ENCODE measurements at regions not wholly inside any gene's neighbourhood (a gene's known extent, or its start where the extent isn't known, plus 50 kb on each side); places are given as distances from the start of the nearest gene placed in this dataset.
A peak's percentile ranks its signal among the peaks of the same experiment; 100 is the strongest.

- DNase-seq (ENCODE audit: low spot score) = peak; percentile 59
These were observed 1290.9 kb downstream of the BRD1 start for GRCh38 chr22:48536541-48537342.

GRCh38 chr22:48535868-48536540 lies 1291.7 kb downstream of the BRD1 start:
- DNase-seq (ENCODE audit: low spot score) = no peak

DNA sequence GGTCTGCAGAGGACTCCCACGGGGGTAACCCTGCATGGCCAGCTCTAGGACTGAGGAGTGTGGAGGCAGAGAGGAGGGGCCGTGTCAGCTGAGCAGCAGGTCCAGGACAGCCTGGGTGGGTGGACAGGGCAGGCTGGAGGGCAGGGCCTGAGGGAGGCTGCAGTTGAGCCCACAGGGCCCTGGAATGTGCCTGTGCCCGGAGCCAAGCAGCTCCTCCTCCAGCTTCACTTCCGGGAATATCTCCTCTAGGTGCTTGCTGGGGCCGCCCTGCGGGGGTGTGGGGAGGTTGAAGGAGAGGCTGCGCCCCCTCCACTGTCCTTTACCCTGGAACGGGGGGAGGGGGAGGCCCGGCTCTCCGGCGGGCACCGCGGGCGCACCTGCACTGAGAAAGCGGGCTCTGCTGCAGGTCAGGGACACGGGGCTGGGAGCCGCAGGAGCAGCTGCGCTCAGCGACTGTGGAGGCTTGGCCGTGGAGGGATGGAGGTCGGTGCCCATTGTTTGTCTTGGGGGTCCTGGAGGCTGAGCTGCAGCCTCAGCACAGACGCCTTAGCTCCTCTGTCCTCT lies 1293.2 kb downstream of the BRD1 start:
- DNase-seq (ENCODE audit: low spot score) = no peak

GRCh38 chr22:48532986-48533385 lies 1294.7 kb downstream of the BRD1 start:
- DNase-seq (ENCODE audit: low spot score) = no peak

DNA sequence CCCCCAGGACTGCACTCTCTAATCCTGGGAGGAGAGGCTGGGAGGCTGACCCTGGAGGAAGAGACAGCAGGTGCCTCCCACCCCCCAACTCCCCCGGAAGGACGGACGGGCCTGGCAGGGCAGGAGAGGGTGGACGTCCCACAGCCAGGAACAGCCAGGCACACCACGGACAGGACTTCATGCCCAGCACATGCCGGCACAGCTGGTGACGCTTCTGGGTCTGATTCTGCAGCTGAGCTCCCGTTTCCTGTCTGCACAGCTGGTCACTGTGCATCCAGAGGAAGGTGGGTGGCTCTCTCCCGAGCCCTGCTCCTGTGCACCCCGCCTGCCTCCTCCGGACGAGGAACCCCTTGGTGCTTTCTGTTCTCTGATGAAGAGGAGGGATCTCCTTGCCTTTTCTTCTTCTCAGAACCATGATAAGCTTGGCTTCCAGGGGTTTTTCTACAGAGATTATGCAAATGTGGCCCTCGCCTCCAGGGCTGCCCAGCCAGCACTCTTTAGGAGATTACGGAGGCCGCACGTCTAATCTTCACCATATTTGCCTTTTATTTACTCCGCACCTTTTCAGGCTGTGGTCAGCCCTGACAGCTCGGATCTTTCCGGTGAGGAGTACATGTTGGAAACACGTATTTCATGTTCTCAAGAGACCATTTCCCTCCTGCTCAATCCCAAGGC lies 1295.8 kb downstream of the BRD1 start:
- DNase-seq (ENCODE audit: low spot score) = no peak

- DNase-seq (ENCODE audit: low spot score) = no peak
These were observed 1296.6 kb downstream of the BRD1 start for GRCh38 chr22:48531108-48531507.

DNA sequence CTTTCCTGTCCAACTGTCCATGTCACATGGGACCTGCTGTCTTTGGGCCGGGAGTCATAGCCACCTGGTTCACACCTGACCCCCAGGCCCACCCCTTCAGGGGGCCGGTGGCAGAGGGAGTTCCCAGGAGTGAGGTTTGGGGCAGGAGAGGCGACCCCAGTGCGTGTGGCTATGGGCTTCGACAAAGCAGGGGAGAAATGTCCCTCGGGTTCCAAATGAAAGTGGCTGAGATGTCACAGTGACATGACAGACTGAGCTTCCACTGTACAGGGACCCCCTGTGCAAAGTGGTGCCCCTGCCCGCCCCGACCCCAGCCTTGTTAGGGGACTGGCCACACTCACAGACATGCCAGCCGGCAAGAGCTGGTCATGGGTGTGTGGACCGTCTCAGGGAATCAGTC lies 1297.0 kb downstream of the BRD1 start:
- DNase-seq (ENCODE audit: low spot score) = no peak

- DNase-seq (ENCODE audit: low spot score) = no peak
These were observed 1299.3 kb downstream of the BRD1 start for GRCh38 chr22:48528221-48528915.

- DNase-seq (ENCODE audit: low spot score) = no peak
These were observed 1303.9 kb downstream of the BRD1 start for GRCh38 chr22:48523761-48524160.

DNA sequence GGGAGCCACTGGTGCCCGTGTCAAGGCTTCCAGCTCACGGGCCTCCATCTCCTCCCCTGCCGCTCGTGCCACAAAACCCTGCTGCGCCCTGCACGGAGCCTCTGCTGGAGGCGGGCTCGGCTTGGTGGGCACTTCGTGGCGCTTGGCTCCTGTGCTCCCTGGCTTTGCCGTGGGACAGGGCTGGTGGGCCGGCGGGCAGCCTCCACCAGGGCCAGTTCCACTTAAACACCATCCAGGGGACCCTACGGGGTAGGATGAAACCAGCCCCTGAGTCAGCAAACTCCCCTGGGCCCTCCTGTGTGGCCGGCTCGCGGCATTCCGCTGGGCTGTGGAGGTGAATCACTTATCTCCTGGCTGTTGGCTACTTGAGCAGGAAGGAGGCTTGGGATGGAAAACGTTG lies 1304.6 kb downstream of the BRD1 start:
- DNase-seq (ENCODE audit: low spot score) = no peak

- DNase-seq (ENCODE audit: low spot score) = no peak
These were observed 1305.4 kb downstream of the BRD1 start for GRCh38 chr22:48522271-48522670.

DNA sequence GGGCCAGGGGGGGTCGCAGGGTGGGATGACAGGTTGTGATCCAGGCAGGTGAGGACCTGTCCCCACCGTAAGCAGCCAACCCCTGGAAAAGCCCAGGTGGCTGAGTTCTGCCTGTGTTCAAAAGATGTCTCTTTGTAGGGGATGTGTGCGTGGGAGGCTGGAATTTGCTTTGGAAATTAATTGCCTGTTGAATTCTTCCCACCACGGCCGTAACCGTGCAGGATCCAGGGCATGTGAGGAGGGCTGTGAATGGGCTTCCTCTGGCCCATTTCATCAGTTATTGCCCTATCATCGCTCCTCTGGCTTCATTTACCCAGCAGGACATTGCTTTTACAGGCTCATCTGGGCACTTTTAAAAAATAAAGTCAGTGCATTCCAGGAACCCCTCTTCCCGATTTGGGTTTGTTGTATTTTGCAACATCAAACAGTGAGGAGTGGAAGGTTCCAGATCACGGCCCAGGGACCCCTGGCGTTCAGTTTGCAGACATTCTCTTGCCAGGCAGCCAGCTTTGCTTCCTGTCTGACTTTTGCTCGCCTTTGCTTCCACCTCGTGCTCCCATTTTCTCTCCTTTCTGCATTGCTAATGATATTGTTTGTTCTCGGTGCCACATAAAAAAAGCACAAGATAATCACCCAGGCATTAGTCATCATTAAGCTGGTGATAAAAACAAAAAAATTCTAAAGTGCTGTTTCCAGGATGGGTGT lies 1306.6 kb downstream of the BRD1 start:
- DNase-seq (ENCODE audit: low spot score) = no peak

GRCh38 chr22:48520207-48520606 lies 1307.5 kb downstream of the BRD1 start:
- DNase-seq (ENCODE audit: low spot score) = no peak

DNA sequence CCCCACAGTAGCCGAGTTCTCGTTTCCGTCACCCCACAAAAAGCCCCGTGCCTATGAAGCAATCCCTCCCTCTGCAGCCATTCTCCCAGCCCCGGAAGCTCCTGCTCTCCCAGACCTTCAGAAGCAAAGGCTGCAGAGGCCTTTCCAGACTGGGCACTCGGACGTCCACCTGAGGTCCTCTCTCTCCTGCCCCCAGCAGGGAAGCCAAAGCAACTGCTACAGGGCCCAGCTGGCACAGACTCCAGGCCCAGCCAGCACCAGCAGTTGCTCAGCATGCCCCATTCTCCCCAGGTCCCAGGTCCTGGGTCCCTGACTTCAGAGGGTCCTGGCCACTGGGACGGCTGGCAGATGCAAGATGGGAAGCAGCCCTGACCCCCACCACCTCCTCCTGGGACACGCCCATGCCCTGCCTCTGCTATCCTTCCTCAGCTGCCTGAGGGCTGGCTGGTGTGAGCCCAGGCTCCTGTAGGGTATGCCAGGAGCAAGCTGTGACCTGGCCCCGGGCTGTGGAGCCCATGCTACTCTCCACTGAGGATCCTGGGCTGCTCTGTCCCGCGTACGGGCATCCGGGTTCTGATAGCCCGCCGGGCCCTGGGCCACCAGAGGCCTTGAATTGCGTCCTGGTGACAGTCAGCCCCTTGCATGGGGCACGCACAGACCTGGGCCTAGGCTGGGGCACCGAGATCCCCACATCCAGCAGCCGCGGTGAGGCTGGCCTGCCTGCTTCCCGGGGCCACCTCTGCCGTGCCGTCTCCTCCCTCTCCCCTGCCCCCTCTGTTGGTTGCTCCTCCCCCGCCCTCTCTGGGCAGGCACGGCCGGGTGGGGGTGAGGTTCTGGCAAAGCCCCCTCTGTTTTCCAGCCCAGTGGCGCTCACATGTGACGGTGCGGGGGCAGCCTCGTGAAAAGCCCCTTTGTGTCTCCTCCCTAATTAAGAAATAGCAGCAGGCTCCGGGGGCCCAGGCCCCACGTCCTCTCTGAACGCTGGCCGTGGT lies 1310.3 kb downstream of the BRD1 start:
- DNase-seq (ENCODE audit: low spot score) = peak; percentile 55

DNA sequence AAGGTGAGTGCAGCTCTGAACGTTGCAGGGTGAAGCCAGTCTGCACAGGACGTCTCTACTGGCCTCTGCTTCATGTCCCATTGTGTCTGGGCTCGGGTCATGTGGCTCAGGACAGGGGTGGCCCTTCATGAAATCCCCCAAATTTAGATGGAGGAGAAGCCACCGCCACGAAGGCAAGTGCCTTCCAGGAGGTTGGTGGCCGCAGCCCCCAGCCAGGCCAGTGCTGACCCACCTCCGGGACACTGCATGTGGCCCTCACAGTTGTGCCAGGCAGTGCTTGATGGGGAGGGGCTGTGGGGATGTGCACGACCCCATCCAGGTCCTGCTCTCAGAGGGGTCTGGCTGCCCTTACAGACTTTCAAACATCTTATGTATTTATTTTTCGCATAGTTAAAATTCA lies 1311.1 kb downstream of the BRD1 start:
- DNase-seq (ENCODE audit: low spot score) = no peak

GRCh38 chr22:48515571-48516200 lies 1312.0 kb downstream of the BRD1 start:
- no peak for DNase-seq (ENCODE audit: low spot score)

- no peak for DNase-seq (ENCODE audit: low spot score)
These were observed 1313.7 kb downstream of the BRD1 start for GRCh38 chr22:48513929-48514328.

- DNase-seq (ENCODE audit: low spot score) = no peak
These were observed 1314.2 kb downstream of the BRD1 start for GRCh38 chr22:48513446-48513845.

GRCh38 chr22:48511781-48512327 lies 1315.8 kb downstream of the BRD1 start:
- no peak for DNase-seq (ENCODE audit: low spot score)
